Lung (tissue), 11 donors: ENCODE measurements at regions not wholly inside any gene's neighbourhood (a gene's known extent, or its start where the extent isn't known, plus 50 kb on each side); places are given as distances from the start of the nearest gene placed in this dataset.

Experiments
- ATAC-seq: fragments of 200-7000 bp; cut with Tn5 transposase; one replicate; pipeline ENCODE4 v1.9.1; 2020; ENCODE audit warnings: moderate number of reproducible peaks; ENCODE audit not compliant: insufficient read depth, low FRiP score
- DNase-seq, 3 donors: peaks; one replicate each; pipeline ENCODE4 v3.0.0-alpha.2; 2013 to 2017
- H3K27ac ChIP-seq, 2 donors: one replicate each; pipeline ENCODE4 v1.5.1; 2013; ENCODE audit warnings: mild to moderate bottlenecking in 2 of 2, moderate library complexity in 2 of 2, control low read depth in 1 of 2, inconsistent platforms in 1 of 2, low read depth in 1 of 2, low read length in 1 of 2
- H3K27me3 ChIP-seq, 3 donors: one replicate each; pipeline ENCODE4 v1.5.1; 2013; ENCODE audit warnings: low read length in 2 of 3; ENCODE audit not compliant: control insufficient read depth in 3 of 3, insufficient read depth in 3 of 3
- H3K36me3 ChIP-seq, 4 donors: one replicate each; pipeline ENCODE4 v1.5.1; 2013; ENCODE audit warnings: low read length in 4 of 4, mild to moderate bottlenecking in 1 of 4, moderate library complexity in 1 of 4; ENCODE audit not compliant: control insufficient read depth in 4 of 4, insufficient read depth in 4 of 4
- H3K4me1 ChIP-seq, 5 donors: one replicate each; pipeline ENCODE4 v1.5.1; 2013; ENCODE audit warnings: low read length in 5 of 5, mild to moderate bottlenecking in 2 of 5, moderate library complexity in 1 of 5; ENCODE audit not compliant: control insufficient read depth in 5 of 5, insufficient read depth in 5 of 5
- H3K4me3 ChIP-seq: one replicate; pipeline ENCODE4 v1.5.1; 2013; ENCODE audit warnings: mild to moderate bottlenecking, control low read depth, moderate library complexity
- H3K9ac ChIP-seq, 2 donors: one replicate each; pipeline ENCODE4 v1.5.1; 2013; ENCODE audit warnings: low read length in 2 of 2, control low read depth in 1 of 2; ENCODE audit not compliant: insufficient read depth in 1 of 2
- H3K9me3 ChIP-seq, 4 donors: one replicate each; pipeline ENCODE4 v1.5.1; 2013; ENCODE audit warnings: low read length in 3 of 4, mild to moderate bottlenecking in 1 of 4, moderate library complexity in 1 of 4; ENCODE audit not compliant: control insufficient read depth in 4 of 4, insufficient read depth in 3 of 4
- WGBS, 2 donors: extraction: QIAGEN DNeasy Blood & Tissue Kit; methylation state at CpG; one replicate each; pipeline ENCODE4 v1.1.7; 2013; 5-methylcytosine and 5-hydroxymethylcytosine counted together
- TF ChIP-seq, protein P1 (sequence below): IDR thresholded peaks from 2 replicates; pipeline ENCODE4 v1.5.1; 2012; ENCODE audit warnings: mild to moderate bottlenecking; ENCODE audit errors: control extremely low read depth, extremely low read depth
- donor health status: control.
- donor health status: control.
- donor health status: Bipolar disorder and iron deficiency.
- donor health status: healthy.
- donor health status: DM: yes; HTN: yes; CAD: no.

DNA sequence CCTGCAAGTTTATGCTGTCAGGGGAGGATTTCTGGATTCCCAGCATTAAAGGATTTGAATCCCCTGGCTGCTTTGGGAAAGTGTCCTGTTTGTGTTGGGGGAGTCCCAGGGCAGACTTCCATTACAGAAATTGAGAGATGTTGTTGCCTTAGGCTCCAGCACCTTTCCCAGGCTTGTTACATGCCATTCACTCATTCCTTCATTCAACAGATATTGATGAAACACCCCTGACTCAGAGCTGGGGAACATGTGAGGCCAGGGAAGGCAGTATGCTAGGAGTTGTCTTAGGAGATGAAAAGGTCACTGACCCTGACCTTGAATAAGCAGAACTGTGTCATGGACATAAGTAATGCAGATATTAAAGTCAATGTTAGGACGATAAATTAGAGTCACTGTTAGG, 161.7 kb downstream of the NTMT2 start:
- DNase-seq (no peak), ATAC-seq (no peak)
- Histone ChIP-seq H3K27me3 (no peaks in the 10 kb centered on the region), H3K27ac (no peak overlapping the region), H3K4me3 (no peak overlapping the region), H3K36me3 (no peaks in the 10 kb centered on the region), H3K4me1 (peaks cover 0 to 10% (median 2%) of the 10 kb centered on the region in 5 donors), H3K9ac (no peak overlapping the region), H3K9me3 (no peaks in the 10 kb centered on the region)
- WGBS, 2 donors = 69 to 82% methylated on average over 1 of the region's 1 CpG
- TF ChIP-seq, protein P1, sequence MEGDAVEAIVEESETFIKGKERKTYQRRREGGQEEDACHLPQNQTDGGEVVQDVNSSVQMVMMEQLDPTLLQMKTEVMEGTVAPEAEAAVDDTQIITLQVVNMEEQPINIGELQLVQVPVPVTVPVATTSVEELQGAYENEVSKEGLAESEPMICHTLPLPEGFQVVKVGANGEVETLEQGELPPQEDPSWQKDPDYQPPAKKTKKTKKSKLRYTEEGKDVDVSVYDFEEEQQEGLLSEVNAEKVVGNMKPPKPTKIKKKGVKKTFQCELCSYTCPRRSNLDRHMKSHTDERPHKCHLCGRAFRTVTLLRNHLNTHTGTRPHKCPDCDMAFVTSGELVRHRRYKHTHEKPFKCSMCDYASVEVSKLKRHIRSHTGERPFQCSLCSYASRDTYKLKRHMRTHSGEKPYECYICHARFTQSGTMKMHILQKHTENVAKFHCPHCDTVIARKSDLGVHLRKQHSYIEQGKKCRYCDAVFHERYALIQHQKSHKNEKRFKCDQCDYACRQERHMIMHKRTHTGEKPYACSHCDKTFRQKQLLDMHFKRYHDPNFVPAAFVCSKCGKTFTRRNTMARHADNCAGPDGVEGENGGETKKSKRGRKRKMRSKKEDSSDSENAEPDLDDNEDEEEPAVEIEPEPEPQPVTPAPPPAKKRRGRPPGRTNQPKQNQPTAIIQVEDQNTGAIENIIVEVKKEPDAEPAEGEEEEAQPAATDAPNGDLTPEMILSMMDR = no peak

DNA sequence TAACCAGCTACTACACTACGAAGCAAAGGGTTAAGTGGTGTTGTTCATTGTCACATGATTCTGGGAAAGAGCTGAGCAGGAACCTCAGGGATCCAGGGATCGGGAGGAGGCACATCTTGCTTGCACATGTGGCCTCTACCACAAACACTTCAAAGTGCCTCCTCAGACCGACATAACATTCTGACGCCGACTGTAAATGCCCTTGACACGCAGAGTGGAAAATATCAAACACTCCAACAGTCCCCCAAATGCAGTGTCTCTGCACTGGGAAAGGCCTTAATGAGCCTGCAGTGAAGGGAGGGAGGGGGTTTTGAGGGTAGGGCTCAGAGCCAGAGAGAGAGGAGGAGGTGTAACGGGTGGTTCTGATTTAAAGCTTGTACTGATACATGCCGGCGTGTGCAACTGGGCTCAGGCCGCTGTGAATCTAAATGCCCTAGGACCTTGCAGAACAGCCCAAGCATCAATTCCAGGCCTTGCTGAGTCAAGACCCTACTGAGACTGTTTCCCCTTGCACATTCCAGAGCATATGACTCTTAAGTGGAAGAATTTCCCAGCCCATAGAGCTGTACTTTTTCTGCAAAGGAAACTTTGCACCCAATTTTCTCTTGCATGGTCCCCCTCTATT, 163.7 kb downstream of the NTMT2 start:
- WGBS, 2 donors = 52 to 79% methylated on average over 10 of the region's 10 CpGs
- Histone ChIP-seq H3K9me3 (no peaks in the 10 kb centered on the region), H3K9ac (no peak overlapping the region), H3K27ac (peak overlapping the region in 1 of 2 donors; percentile 39), H3K4me3 (no peak overlapping the region), H3K4me1 (peaks cover 0 to 8% (median 2%) of the 10 kb centered on the region in 5 donors), H3K27me3 (no peaks in the 10 kb centered on the region), H3K36me3 (no peaks in the 10 kb centered on the region)
- ATAC-seq = peak; percentile 75
- TF ChIP-seq, protein P1 = no peak
- DNase-seq = peak; percentile 21 to 63 (median 45)

DNA sequence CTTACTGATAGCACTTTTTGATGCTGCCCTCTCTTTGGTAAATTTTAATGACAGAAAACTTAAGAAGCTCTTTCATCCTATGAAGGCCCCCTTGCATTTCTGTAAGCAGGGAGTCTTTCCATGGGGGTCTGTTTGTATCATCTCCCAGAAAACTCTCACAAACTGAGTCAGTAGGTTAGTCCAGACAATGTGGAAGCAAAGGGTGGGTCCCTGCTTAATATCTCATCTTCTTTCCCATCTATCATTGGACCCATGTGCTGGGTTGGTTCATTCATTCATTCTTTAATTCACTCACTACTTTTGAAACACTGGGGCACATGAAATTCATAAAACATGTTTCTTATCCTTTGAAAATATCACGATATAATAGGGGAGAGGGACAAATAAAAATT, 164.3 kb downstream of the NTMT2 start:
- DNase-seq (no peak), ATAC-seq (no peak)
- Histone ChIP-seq H3K27ac (no peak overlapping the region), H3K9ac (no peak overlapping the region), H3K4me1 (peaks cover 0 to 8% (median 2%) of the 10 kb centered on the region in 5 donors), H3K4me3 (no peak overlapping the region), H3K9me3 (no peaks in the 10 kb centered on the region), H3K36me3 (no peaks in the 10 kb centered on the region), H3K27me3 (no peaks in the 10 kb centered on the region)
- TF ChIP-seq, protein P1 = no peak
- WGBS, 2 donors = 91 to 97% methylated on average over 1 of the region's 1 CpG

DNA sequence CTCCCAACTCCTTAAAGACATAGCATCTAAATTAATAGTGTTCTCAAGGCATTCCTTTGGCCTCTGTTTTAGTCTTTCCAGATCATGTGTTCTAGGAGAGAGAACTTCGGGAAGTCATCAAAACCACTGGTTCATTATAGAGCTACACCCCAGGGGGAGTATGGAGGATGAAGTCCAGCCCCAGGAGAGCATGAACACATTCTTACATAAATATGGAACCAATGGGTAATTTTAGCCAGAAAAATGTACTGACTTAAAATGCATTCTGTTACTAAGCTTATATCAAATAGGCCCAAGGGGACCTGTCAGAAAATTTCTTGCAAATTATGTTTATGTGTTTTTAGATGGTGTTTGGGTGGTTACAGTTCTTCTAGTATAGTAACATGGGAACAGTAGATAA, 165.2 kb downstream of the NTMT2 start:
- no peak overlapping the region for H3K4me3 ChIP-seq
- no peaks in the 10 kb centered on the region for H3K36me3 ChIP-seq
- ATAC-seq = no peak
- no peak for DNase-seq
- TF ChIP-seq, protein P1 = no peak
- H3K9me3 ChIP-seq = no peaks in the 10 kb centered on the region
- H3K9ac ChIP-seq = no peak overlapping the region
- peaks cover 0 to 8% (median 2%) of the 10 kb centered on the region in 5 donors for H3K4me1 ChIP-seq
- 86 to 93% methylated on average over 1 of the region's 1 CpG for WGBS, 2 donors
- no peaks in the 10 kb centered on the region for H3K27me3 ChIP-seq
- H3K27ac ChIP-seq = no peak overlapping the region
